HepG2 (cell line): ENCODE measurements at regions not wholly inside any gene's neighbourhood (a gene's known extent, or its start where the extent isn't known, plus 50 kb on each side); places are given as distances from the start of the nearest gene placed in this dataset.

Experiments
- ATAC-seq: fragments of 200-7000 bp; cut with Tn5 transposase; 3 replicates; pipeline ENCODE4 v1.9.1; 2020; ENCODE audit warnings: mild to moderate bottlenecking, moderate library complexity
- BruUV-seq: library from RNA; stranded (reverse); fragments of 400-500 nt; replicated peaks from 2 replicates; lab custom pipeline; 2021; lab: Mats Ljungman, UMichigan
- CTCF ChIA-PET: fragments of 300-600 bp; formaldehyde crosslinking; extraction: SDS; loops from one replicate; lab custom pipeline; 2021; ENCODE audit warnings: low total read pairs, inconsistent platforms, low intra/inter-chr PET ratio; lab: Yijun Ruan, JAX
- POLR2A ChIA-PET: fragments of 350-600 bp; sonication (Branson Sonifier 250); formaldehyde crosslinking; loops from one replicate; lab custom pipeline; 2020; ENCODE audit warnings: antibody characterized with exemption, inconsistent platforms; lab: Yijun Ruan, JAX
- DNase-seq: peaks from one replicate; pipeline ENCODE4 v3.0.0-alpha.2; 2015; ENCODE audit warnings: low spot score
- FAIRE-seq: peaks from 3 replicates; lab custom pipeline; 2011; peaks lifted over from hg19 to GRCh38; lab: Jason Lieb, UNC
- H2AFZ ChIP-seq: one replicate; pipeline ENCODE4 v1.6.1; 2011; ENCODE audit warnings: low read length, inconsistent platforms
- H3K27ac ChIP-seq: fragments of 300-600 bp; 3 replicates; pipeline ENCODE4 v1.8.0; 2011; ENCODE audit warnings: mixed run types, mild to moderate bottlenecking, mixed read lengths, low read length, inconsistent platforms; ENCODE audit not compliant: insufficient read depth; ENCODE audit errors: extremely low read length
- H3K27me3 ChIP-seq, 2 experiments: fragments of 200-600 bp in 1 of 2; 2 replicates in 1 of 2; 3 replicates in 1 of 2; pipeline versions ENCODE4 v1.6.0 to v1.8.0; 2011; ENCODE audit warnings: low read length in 2 of 2, mild to moderate bottlenecking in 2 of 2, moderate library complexity in 2 of 2, inconsistent platforms in 1 of 2; ENCODE audit not compliant: insufficient read depth in 2 of 2, control insufficient read depth in 1 of 2
- H3K36me3 ChIP-seq, 2 experiments: fragments of 200-600 bp in 1 of 2; replicated peaks in 1 of 2; 2 replicates in 1 of 2; 3 replicates in 1 of 2; pipeline versions ENCODE4 v1.5.1 to v1.8.0; 2011; ENCODE audit warnings: low read length in 2 of 2, inconsistent platforms in 1 of 2; ENCODE audit not compliant: insufficient read depth in 2 of 2, control insufficient read depth in 1 of 2
- H3K4me1 ChIP-seq: 2 replicates; pipeline ENCODE4 v1.5.1; 2012; ENCODE audit warnings: low read length, inconsistent platforms; ENCODE audit not compliant: insufficient read depth
- H3K4me2 ChIP-seq: 2 replicates; pipeline ENCODE4 v1.6.0; 2011; ENCODE audit warnings: low read depth, low read length, inconsistent platforms
- H3K4me3 ChIP-seq, 3 experiments: fragments of 200-600 bp in 1 of 3; sonication (generic), shearing (Covaris generic) in 1 of 3; replicated peaks in 1 of 3; 2 replicates each; pipeline ENCODE4 v1.5.1; 2011 to 2016; ENCODE audit warnings: low read length in 3 of 3, inconsistent platforms in 2 of 3, low read depth in 2 of 3, mild to moderate bottlenecking in 2 of 3, control low read depth in 1 of 3, mixed read lengths in 1 of 3; ENCODE audit not compliant: insufficient read depth in 1 of 3
- H3K79me2 ChIP-seq: one replicate; pipeline ENCODE4 v1.6.1; 2011; ENCODE audit warnings: low read length, inconsistent platforms; ENCODE audit not compliant: insufficient read depth
- H3K9ac ChIP-seq: 2 replicates; pipeline ENCODE4 v1.6.0; 2011; ENCODE audit warnings: mild to moderate bottlenecking, low read depth, low read length, inconsistent platforms; ENCODE audit not compliant: insufficient read depth
- H3K9me3 ChIP-seq: 2 replicates; pipeline ENCODE4 v1.5.1; 2012; ENCODE audit warnings: mild to moderate bottlenecking, low read length
- H4K20me1 ChIP-seq: 2 replicates; pipeline ENCODE4 v1.6.0; 2011; ENCODE audit warnings: inconsistent platforms, mild to moderate bottlenecking, low read length, moderate library complexity; ENCODE audit not compliant: insufficient read depth
- BORCS8-MEF2B ChIP-seq: sonication (generic); formaldehyde crosslinking; IDR thresholded peaks from 2 replicates; pipeline ENCODE4 v1.8.0; 2022; ENCODE audit warnings: mild to moderate bottlenecking, missing genetic modification reagents
- BRCA1 ChIP-seq: sonication (generic); formaldehyde crosslinking; IDR thresholded peaks from 2 replicates; pipeline ENCODE4 v1.4.0; 2020; ENCODE audit warnings: missing genetic modification reagents
- DPF2 ChIP-seq: sonication (generic); formaldehyde crosslinking; IDR thresholded peaks from 2 replicates; pipeline ENCODE4 v1.4.0; 2020; ENCODE audit warnings: mild to moderate bottlenecking, low read depth, missing genetic modification reagents, borderline replicate concordance
- FOXO1 ChIP-seq: sonication (generic); formaldehyde crosslinking; IDR thresholded peaks from 2 replicates; pipeline ENCODE4 v1.4.0; 2020; ENCODE audit warnings: missing genetic modification reagents
- NR3C1 ChIP-seq: sonication (generic); formaldehyde crosslinking; IDR thresholded peaks from 2 replicates; pipeline ENCODE4 v1.4.0; 2020; ENCODE audit warnings: missing genetic modification reagents
- RFX3 ChIP-seq: IDR thresholded peaks from 2 replicates; pipeline ENCODE4 v1.6.1; 2016; ENCODE audit warnings: missing biosample characterization, missing genetic modification reagents
- SOX6 ChIP-seq, 2 experiments: fragments of 450-650 bp in 1 of 2; sonication (generic) in 1 of 2; formaldehyde crosslinking in 1 of 2; IDR thresholded peaks; 2 replicates each; pipeline versions ENCODE4 v1.4.0 to v1.6.1; 2017 to 2020; ENCODE audit warnings: antibody characterized with exemption in 1 of 2, mild to moderate bottlenecking in 1 of 2, missing genetic modification reagents in 1 of 2
- ZKSCAN5 ChIP-seq: sonication (generic); formaldehyde crosslinking; IDR thresholded peaks from 2 replicates; pipeline ENCODE4 v1.5.1; 2020; ENCODE audit warnings: mild to moderate bottlenecking, missing genetic modification reagents
- ZNF770 ChIP-seq: sonication (generic); formaldehyde crosslinking; IDR thresholded peaks from 2 replicates; pipeline ENCODE4 v1.5.0; 2020; ENCODE audit warnings: mild to moderate bottlenecking, missing genetic modification reagents
- WGBS: methylation state at CpG from one replicate; pipeline ENCODE4 v1.1.6; 2017; ENCODE audit warnings: low lambda C conversion rate; 5-methylcytosine and 5-hydroxymethylcytosine counted together
- in situ Hi-C: cut with HindIII; loops from 2 replicates; pipeline ENCODE4 v1.10.0; 2017; ENCODE audit warnings: low pct_unique_long_range_greater_than_20kb; ENCODE audit not compliant: extremely low pct_ligation_motif_present
- intact Hi-C: fragments of 100-400 bp; cut with micrococcal nuclease; formaldehyde crosslinking; loops from one replicate; pipeline ENCODE4 v1.10.0; 2022; ENCODE audit not compliant: unreplicated experiment
- TF ChIP-seq, protein P1 (sequence below): sonication (generic); formaldehyde crosslinking; IDR thresholded peaks from 2 replicates; pipeline ENCODE4 v1.4.0; 2020; ENCODE audit warnings: missing genetic modification reagents
- TF ChIP-seq, protein P2 (sequence below): sonication (generic); formaldehyde crosslinking; IDR thresholded peaks from 2 replicates; pipeline ENCODE4 v1.4.0; 2020; ENCODE audit warnings: mild to moderate bottlenecking, missing genetic modification reagents, borderline replicate concordance

- TF ChIP-seq, protein P1, sequence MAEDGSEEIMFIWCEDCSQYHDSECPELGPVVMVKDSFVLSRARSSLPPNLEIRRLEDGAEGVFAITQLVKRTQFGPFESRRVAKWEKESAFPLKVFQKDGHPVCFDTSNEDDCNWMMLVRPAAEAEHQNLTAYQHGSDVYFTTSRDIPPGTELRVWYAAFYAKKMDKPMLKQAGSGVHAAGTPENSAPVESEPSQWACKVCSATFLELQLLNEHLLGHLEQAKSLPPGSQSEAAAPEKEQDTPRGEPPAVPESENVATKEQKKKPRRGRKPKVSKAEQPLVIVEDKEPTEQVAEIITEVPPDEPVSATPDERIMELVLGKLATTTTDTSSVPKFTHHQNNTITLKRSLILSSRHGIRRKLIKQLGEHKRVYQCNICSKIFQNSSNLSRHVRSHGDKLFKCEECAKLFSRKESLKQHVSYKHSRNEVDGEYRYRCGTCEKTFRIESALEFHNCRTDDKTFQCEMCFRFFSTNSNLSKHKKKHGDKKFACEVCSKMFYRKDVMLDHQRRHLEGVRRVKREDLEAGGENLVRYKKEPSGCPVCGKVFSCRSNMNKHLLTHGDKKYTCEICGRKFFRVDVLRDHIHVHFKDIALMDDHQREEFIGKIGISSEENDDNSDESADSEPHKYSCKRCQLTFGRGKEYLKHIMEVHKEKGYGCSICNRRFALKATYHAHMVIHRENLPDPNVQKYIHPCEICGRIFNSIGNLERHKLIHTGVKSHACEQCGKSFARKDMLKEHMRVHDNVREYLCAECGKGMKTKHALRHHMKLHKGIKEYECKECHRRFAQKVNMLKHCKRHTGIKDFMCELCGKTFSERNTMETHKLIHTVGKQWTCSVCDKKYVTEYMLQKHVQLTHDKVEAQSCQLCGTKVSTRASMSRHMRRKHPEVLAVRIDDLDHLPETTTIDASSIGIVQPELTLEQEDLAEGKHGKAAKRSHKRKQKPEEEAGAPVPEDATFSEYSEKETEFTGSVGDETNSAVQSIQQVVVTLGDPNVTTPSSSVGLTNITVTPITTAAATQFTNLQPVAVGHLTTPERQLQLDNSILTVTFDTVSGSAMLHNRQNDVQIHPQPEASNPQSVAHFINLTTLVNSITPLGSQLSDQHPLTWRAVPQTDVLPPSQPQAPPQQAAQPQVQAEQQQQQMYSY (CRISPR knock-in tag): no peak
- TF ChIP-seq BORCS8-MEF2B (CRISPR knock-in tag): no peak
- TF ChIP-seq, all 625 proteins: peak for 0
These were observed 91.7 kb downstream of the HPGD start (continued) for GRCh38 chr4:174430576-174430975.

- Histone ChIP-seq H3K27me3 (no peaks in the 10 kb centered on the region), H3K79me2 (no peaks in the 10 kb centered on the region), H3K9me3 (no peaks in the 10 kb centered on the region; the same call in 1 of the 2 replicates), H3K27ac (no peak overlapping the region), H3K4me2 (no peak overlapping the region), H4K20me1 (no peaks in the 10 kb centered on the region), H3K9ac (no peak overlapping the region), H2AFZ (no peak overlapping the region), H3K4me1 (no peaks in the 10 kb centered on the region), H3K4me3 (no peak overlapping the region), H3K36me3 (no peaks in the 10 kb centered on the region)
- POLR2A ChIA-PET: no interaction called here
- no TSS peak for BruUV-seq
- in situ Hi-C loops (no loop called here), intact Hi-C loops (no loop called here)
- 0% methylated on average over 1 of the region's 1 CpG for WGBS
- CTCF ChIA-PET: no interaction called here
- ATAC-seq: no peak
- FAIRE-seq: no peak
- DNase-seq: no peak
- no peak for TF ChIP-seq NR3C1 (CRISPR knock-in tag)
- no peak for TF ChIP-seq ZKSCAN5 (CRISPR knock-in tag)
- TF ChIP-seq SOX6 (IDR thresholded peaks at IDR 0.05): no peak
- TF ChIP-seq SOX6 (CRISPR knock-in tag; IDR thresholded peaks at IDR 0.05): no peak
- no peak for TF ChIP-seq RFX3 (CRISPR knock-in tag)
- no peak for TF ChIP-seq ZNF770 (CRISPR knock-in tag)
- no peak for TF ChIP-seq DPF2 (CRISPR knock-in tag)
- TF ChIP-seq FOXO1 (CRISPR knock-in tag): no peak
- no peak for TF ChIP-seq BRCA1
- TF ChIP-seq, protein P2, sequence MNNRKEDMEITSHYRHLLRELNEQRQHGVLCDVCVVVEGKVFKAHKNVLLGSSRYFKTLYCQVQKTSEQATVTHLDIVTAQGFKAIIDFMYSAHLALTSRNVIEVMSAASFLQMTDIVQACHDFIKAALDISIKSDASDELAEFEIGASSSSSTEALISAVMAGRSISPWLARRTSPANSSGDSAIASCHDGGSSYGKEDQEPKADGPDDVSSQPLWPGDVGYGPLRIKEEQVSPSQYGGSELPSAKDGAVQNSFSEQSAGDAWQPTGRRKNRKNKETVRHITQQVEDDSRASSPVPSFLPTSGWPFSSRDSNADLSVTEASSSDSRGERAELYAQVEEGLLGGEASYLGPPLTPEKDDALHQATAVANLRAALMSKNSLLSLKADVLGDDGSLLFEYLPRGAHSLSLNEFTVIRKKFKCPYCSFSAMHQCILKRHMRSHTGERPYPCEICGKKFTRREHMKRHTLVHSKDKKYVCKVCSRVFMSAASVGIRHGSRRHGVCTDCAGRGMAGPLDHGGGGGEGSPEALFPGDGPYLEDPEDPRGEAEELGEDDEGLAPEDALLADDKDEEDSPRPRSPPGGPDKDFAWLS (CRISPR knock-in tag): no peak
These were observed 92.4 kb downstream of the HPGD start for GRCh38 chr4:174429701-174430410.
